Thyroid gland (tissue), 4 donors: ENCODE measurements at regions not wholly inside any gene's neighbourhood (a gene's known extent, or its start where the extent isn't known, plus 50 kb on each side); places are given as distances from the start of the nearest gene placed in this dataset.

Experiments
- DNase-seq, 2 donors: peaks; one replicate each; pipeline ENCODE4 v3.0.0-alpha.2; 2019
- H3K27ac ChIP-seq, 3 donors: fragments of 200-600 bp; sonication (generic); 1 replicate in 2 of 3; 2 replicates in 1 of 3; pipeline ENCODE4 v1.5.1; 2016 to 2019; ENCODE audit warnings: mild to moderate bottlenecking in 1 of 3, moderate library complexity in 1 of 3
- H3K27me3 ChIP-seq: fragments of 200-600 bp; sonication (generic); one replicate; pipeline ENCODE4 v1.5.1; 2019
- H3K36me3 ChIP-seq, 2 donors: fragments of 200-600 bp; sonication (generic); one replicate each; pipeline ENCODE4 v1.5.1; 2016 to 2019
- H3K4me1 ChIP-seq, 2 donors: fragments of 200-600 bp; sonication (generic); one replicate each; pipeline ENCODE4 v1.5.1; 2017 to 2019
- H3K4me3 ChIP-seq, 3 donors: fragments of 200-600 bp; sonication (generic); replicated peaks in 1 of 3; 1 replicate in 2 of 3; 2 replicates in 1 of 3; pipeline ENCODE4 v1.5.1; 2016; ENCODE audit warnings: mild to moderate bottlenecking in 1 of 3
- H3K9me3 ChIP-seq: fragments of 200-600 bp; sonication (generic); one replicate; pipeline ENCODE4 v1.5.1; 2017
- CTCF ChIP-seq, 6 experiments: fragments of 200-600 bp in 3 of 6; fragments of 450-650 bp in 3 of 6; sonication (generic) in 3 of 6; IDR thresholded peaks; one replicate each; pipeline ENCODE4 v1.5.1; 2016 to 2019; ENCODE audit warnings: antibody characterized with exemption in 6 of 6, mild to moderate bottlenecking in 2 of 6, inconsistent platforms in 1 of 6, moderate library complexity in 1 of 6
- POLR2A ChIP-seq, 2 donors: fragments of 450-650 bp; IDR thresholded peaks; one replicate each; pipeline ENCODE4 v1.6.1; 2017; ENCODE audit warnings: antibody characterized with exemption in 2 of 2, mild to moderate bottlenecking in 2 of 2, moderate library complexity in 1 of 2
- WGBS, 2 donors: methylation state at CpG; one replicate each; pipeline ENCODE4 v1.1.5; 2017; 5-methylcytosine and 5-hydroxymethylcytosine counted together
- intact Hi-C: fragments of 100-400 bp; cut with DNase I; formaldehyde crosslinking; loops from one replicate; pipeline ENCODE4 v1.15.1; 2023

- Histone ChIP-seq H3K4me1 (no peaks in the 10 kb centered on the region), H3K27me3 (no peaks in the 10 kb centered on the region), H3K9me3 (no peaks in the 10 kb centered on the region), H3K4me3 (no peak overlapping the region), H3K27ac (no peak overlapping the region), H3K36me3 (no peaks in the 10 kb centered on the region)
- intact Hi-C loops: no loop called here
- TF ChIP-seq POLR2A (IDR thresholded peaks at IDR 0.05) (no peak), CTCF (IDR thresholded peaks at IDR 0.05) (no peak)
- DNase-seq: no peak
- WGBS, 2 donors: 75 to 82% methylated on average over 7 of the region's 7 CpGs
These were observed 1491.2 kb downstream of the BRD1 start for GRCh38 chr22:48336339-48337060.

DNA sequence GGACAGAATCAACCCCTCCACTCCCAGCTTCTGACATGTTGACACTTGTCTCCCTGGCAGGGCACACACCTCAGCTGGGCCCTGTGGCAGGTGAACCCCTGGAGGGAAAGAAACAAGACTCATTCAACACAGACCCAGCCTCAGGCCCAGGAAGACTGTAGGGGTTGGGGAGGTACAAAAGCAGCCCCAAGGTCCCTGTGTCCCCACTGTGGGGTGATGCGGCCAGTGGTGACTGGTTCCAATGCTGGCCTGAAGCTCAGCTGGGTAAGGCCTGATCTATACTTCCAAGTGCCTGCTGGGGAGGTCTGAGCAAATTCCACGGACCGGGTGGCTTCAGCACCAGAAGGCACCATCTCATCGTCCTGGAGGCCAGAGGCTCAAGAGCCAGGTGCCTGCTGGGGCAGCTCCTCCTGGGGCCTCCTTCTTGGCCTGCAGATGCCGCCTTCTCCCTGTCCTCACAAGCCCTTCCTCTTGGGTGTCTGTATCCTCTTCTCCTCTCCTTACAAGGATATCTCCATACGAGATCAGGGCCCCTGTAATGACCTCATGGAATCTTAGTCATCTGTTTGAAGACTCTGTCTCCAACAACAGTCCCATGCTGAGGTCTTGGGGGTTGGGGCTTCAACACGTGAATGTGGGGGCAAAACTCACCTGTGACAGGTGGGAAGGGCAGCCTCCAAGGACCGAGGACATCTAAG lies 1492.1 kb downstream of the BRD1 start:
- TF ChIP-seq CTCF (IDR thresholded peaks at IDR 0.05) (no peak), POLR2A (IDR thresholded peaks at IDR 0.05) (no peak)
- no peak overlapping the region for H3K27ac ChIP-seq
- no peak for DNase-seq
- no peak overlapping the region for H3K4me3 ChIP-seq
- H3K27me3 ChIP-seq: no peaks in the 10 kb centered on the region
- WGBS, 2 donors: 73 to 74% methylated on average over 8 of the region's 8 CpGs
- no peaks in the 10 kb centered on the region for H3K9me3 ChIP-seq
- intact Hi-C loops: no loop called here
- H3K36me3 ChIP-seq: no peaks in the 10 kb centered on the region
- no peaks in the 10 kb centered on the region for H3K4me1 ChIP-seq

DNA sequence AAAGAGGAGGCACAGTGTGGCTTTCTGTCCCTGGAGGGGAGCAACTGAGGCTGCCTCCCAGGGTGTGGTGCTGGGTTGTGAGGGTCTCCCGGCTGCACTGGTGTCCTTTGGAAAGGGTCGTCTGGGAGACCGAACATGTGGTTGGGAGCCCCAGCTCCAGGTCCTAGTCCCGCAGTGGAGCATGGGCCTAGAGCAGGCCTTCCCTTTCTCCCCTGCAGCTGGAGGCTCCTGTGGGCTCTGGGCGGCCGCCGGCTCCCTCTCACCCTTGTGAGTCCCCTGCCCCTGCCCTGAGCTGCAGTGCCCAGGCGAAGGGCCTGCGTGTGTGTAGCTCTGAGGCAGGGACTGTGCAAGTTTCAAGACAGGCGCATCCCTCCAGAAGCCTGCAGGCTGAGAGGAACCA lies 1492.7 kb downstream of the BRD1 start:
- H3K4me1 ChIP-seq: no peaks in the 10 kb centered on the region
- H3K27ac ChIP-seq: no peak overlapping the region
- H3K9me3 ChIP-seq: no peaks in the 10 kb centered on the region
- no peaks in the 10 kb centered on the region for H3K27me3 ChIP-seq
- H3K36me3 ChIP-seq: no peaks in the 10 kb centered on the region
- DNase-seq: no peak
- no peak overlapping the region for H3K4me3 ChIP-seq
- intact Hi-C loops: no loop called here
- WGBS, 2 donors: 80 to 89% methylated on average over 1 to 7 of the region's 10 CpGs
- TF ChIP-seq CTCF (IDR thresholded peaks at IDR 0.05): no peak
- no peak for TF ChIP-seq POLR2A (IDR thresholded peaks at IDR 0.05)

- no peak for TF ChIP-seq CTCF (IDR thresholded peaks at IDR 0.05)
- no peak for TF ChIP-seq POLR2A (IDR thresholded peaks at IDR 0.05)
- intact Hi-C loops: no loop called here
- DNase-seq: no peak
- H3K9me3 ChIP-seq: no peaks in the 10 kb centered on the region
- no peaks in the 10 kb centered on the region for H3K27me3 ChIP-seq
- H3K4me1 ChIP-seq: no peaks in the 10 kb centered on the region
- no peaks in the 10 kb centered on the region for H3K36me3 ChIP-seq
- no peak overlapping the region for H3K27ac ChIP-seq
- H3K4me3 ChIP-seq: no peak overlapping the region
- WGBS, 2 donors: 89 to 91% methylated on average over 18 to 40 of the region's 40 CpGs
These were observed 1493.6 kb downstream of the BRD1 start for GRCh38 chr22:48333816-48334735.
